OCI-M2 (cell line): ENCODE measurements at regions not wholly inside any gene's neighbourhood (a gene's known extent, or its start where the extent isn't known, plus 50 kb on each side); places are given as distances from the start of the nearest gene placed in this dataset.
"Not testable (repeated sequence)": the region's sequence is repeated elsewhere in the genome, so short reads cannot be mapped to it uniquely, and the experiment has no call there.

Experiments
- DNase-seq: peaks from one replicate; lab custom pipeline; 2025; ENCODE audit not compliant: unreplicated experiment; lab: John Stamatoyannopoulos, UW

GRCh38 chr2:16102358-16102975 is 162.1 kb downstream of the MYCN start:
- no peak for DNase-seq

- DNase-seq: no peak
These were observed 160.8 kb downstream of the MYCN start for GRCh38 chr2:16101196-16101595.

GRCh38 chr2:16100006-16100405 is 159.7 kb downstream of the MYCN start:
- DNase-seq: no peak

GRCh38 chr2:16099326-16099725 is 159.0 kb downstream of the MYCN start:
- DNase-seq: no peak

GRCh38 chr2:16096962-16097361 is 156.6 kb downstream of the MYCN start:
- DNase-seq: no peak

GRCh38 chr2:16095483-16095882 is 155.1 kb downstream of the MYCN start:
- not testable (repeated sequence) for DNase-seq

- no peak for DNase-seq
These were observed 154.5 kb downstream of the MYCN start for GRCh38 chr2:16094811-16095210.

- no peak for DNase-seq
These were observed 153.5 kb downstream of the MYCN start for GRCh38 chr2:16093639-16094529.

GRCh38 chr2:16092861-16093638 is 152.7 kb downstream of the MYCN start:
- no peak for DNase-seq

- DNase-seq: no peak
These were observed 151.4 kb downstream of the MYCN start for GRCh38 chr2:16091576-16092282.

GRCh38 chr2:16090650-16091575 is 150.6 kb downstream of the MYCN start:
- DNase-seq: no peak

- DNase-seq: not testable (repeated sequence)
These were observed 149.1 kb downstream of the MYCN start for GRCh38 chr2:16089491-16089890.

- DNase-seq: no peak
These were observed 148.4 kb downstream of the MYCN start for GRCh38 chr2:16088802-16089112.

- no peak for DNase-seq
These were observed 147.9 kb downstream of the MYCN start for GRCh38 chr2:16088035-16088801.

- not testable (repeated sequence) for DNase-seq
These were observed 145.8 kb downstream of the MYCN start for GRCh38 chr2:16086136-16086535.

- DNase-seq: no peak
These were observed 144.7 kb downstream of the MYCN start for GRCh38 chr2:16085073-16085472.

- DNase-seq: no peak
These were observed 143.9 kb downstream of the MYCN start for GRCh38 chr2:16084274-16084673.

- DNase-seq: no peak
These were observed 141.9 kb downstream of the MYCN start for GRCh38 chr2:16082276-16082675.
